CD4-positive, alpha-beta memory T cell (primary cell): ENCODE measurements at regions not wholly inside any gene's neighbourhood (a gene's known extent, or its start where the extent isn't known, plus 50 kb on each side); places are given as distances from the start of the nearest gene placed in this dataset.

Experiments used
- CTCF ChIA-PET: fragments of 350-600 bp; sonication (Branson Sonifier 250); formaldehyde crosslinking; loops from one replicate; lab custom pipeline; 2021; ENCODE audit warnings: inconsistent platforms; ENCODE audit not compliant: partially characterized antibody; lab: Charles Lee
- POLR2A ChIA-PET: fragments of 350-600 bp; sonication (Branson Sonifier 250); formaldehyde crosslinking; loops from one replicate; lab custom pipeline; 2021; ENCODE audit not compliant: partially characterized antibody; lab: Charles Lee
- DNase-seq, 5 donors: peaks; one replicate each; pipeline versions ENCODE4 v3.0.0 to v3.0.0-alpha.2; 2020 to 2022; ENCODE audit warnings: mixed read lengths in 1 of 5
- H3K27ac ChIP-seq: one replicate; pipeline ENCODE4 v1.7.0; 2013; ENCODE audit warnings: low read depth, low read length
- H3K27me3 ChIP-seq: 2 replicates; pipeline ENCODE4 v1.7.0; 2013; ENCODE audit warnings: mild to moderate bottlenecking, low read length, moderate library complexity; ENCODE audit not compliant: insufficient read depth
- H3K36me3 ChIP-seq: 2 replicates; pipeline ENCODE4 v1.7.0; 2013; ENCODE audit warnings: mild to moderate bottlenecking, low read length, moderate library complexity; ENCODE audit not compliant: insufficient read depth
- H3K4me1 ChIP-seq: 2 replicates; pipeline ENCODE4 v1.7.0; 2013; ENCODE audit warnings: mild to moderate bottlenecking, low read length, moderate library complexity; ENCODE audit not compliant: insufficient read depth
- H3K4me3 ChIP-seq, 2 donors: one replicate each; pipeline ENCODE4 v1.7.0; 2013; ENCODE audit warnings: low read length in 2 of 2, mild to moderate bottlenecking in 1 of 2
- H3K9me3 ChIP-seq, 2 donors: one replicate each; pipeline ENCODE4 v1.7.0; 2013; ENCODE audit warnings: low read length in 2 of 2, control low read depth in 1 of 2; ENCODE audit not compliant: control insufficient read depth in 1 of 2
- H3K27ac Mint-ChIP-seq, 7 donors: one replicate each; pipeline ENCODE4 v1.8.0; 2020 to 2021; ENCODE audit warnings: mixed read lengths in 7 of 7, mild to moderate bottlenecking in 6 of 7, inconsistent platforms in 3 of 7, moderate library complexity in 3 of 7
- H3K27me3 Mint-ChIP-seq, 2 donors: one replicate each; pipeline ENCODE4 v1.8.0; 2020 to 2021; ENCODE audit warnings: mixed read lengths in 2 of 2
- H3K36me3 Mint-ChIP-seq, 2 donors: one replicate each; pipeline ENCODE4 v1.8.0; 2020 to 2021; ENCODE audit warnings: mixed read lengths in 2 of 2, inconsistent platforms in 1 of 2, mild to moderate bottlenecking in 1 of 2
- H3K4me1 Mint-ChIP-seq, 4 donors: one replicate each; pipeline ENCODE4 v1.8.0; 2020 to 2021; ENCODE audit warnings: mixed read lengths in 4 of 4, mild to moderate bottlenecking in 1 of 4
- H3K4me3 Mint-ChIP-seq, 8 donors: one replicate each; pipeline ENCODE4 v1.8.0; 2020 to 2021; ENCODE audit warnings: mixed read lengths in 8 of 8, mild to moderate bottlenecking in 7 of 8, moderate library complexity in 6 of 8, inconsistent platforms in 3 of 8
- H3K9me3 Mint-ChIP-seq, 8 donors: one replicate each; pipeline ENCODE4 v1.8.0; 2020 to 2021; ENCODE audit warnings: mixed read lengths in 8 of 8, mild to moderate bottlenecking in 5 of 8, inconsistent platforms in 3 of 8, moderate library complexity in 1 of 8
- intact Hi-C: fragments of 100-400 bp; cut with micrococcal nuclease; formaldehyde crosslinking; loops from one replicate; pipeline ENCODE4 v1.15.1; 2023

DNA sequence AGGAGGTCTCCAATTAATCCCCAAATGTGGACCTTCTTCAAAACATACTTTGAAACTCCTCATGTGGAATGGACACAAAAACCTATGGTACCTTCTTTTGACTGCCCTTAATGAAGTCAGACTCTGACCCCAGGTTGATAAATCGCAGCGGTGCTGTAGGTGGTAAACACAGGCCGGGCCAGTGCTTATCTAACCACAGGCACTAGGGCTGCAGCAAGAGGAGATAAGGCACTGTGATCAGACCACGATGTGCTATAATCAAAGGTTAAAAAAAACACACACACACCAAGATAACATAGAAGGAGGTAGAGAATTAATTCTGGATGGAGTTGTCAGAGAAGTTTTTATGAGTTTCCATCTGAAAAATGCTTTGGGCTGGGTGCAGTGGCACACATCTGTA is 52.3 kb upstream of the SIPA1L2 start:
- CTCF ChIA-PET, result no interaction called here
- no peak overlapping the region for H3K4me3 Mint-ChIP-seq
- POLR2A ChIA-PET, result no interaction called here
- intact Hi-C loops, result no loop called here
- DNase-seq, result no peak
- no peaks in the 10 kb centered on the region for H3K9me3 Mint-ChIP-seq
- Histone ChIP-seq H3K27ac (no peak overlapping the region), H3K36me3 (no peaks in the 10 kb centered on the region), H3K4me1 (no peaks in the 10 kb centered on the region), H3K9me3 (no peaks in the 10 kb centered on the region), H3K27me3 (no peaks in the 10 kb centered on the region), H3K4me3 (no peak overlapping the region)
- no peak overlapping the region for H3K27ac Mint-ChIP-seq
- H3K36me3 Mint-ChIP-seq, result no peaks in the 10 kb centered on the region
- H3K4me1 Mint-ChIP-seq, result no peaks in the 10 kb centered on the region
- H3K27me3 Mint-ChIP-seq, result peaks cover 0 to 2% of the 10 kb centered on the region in 2 donors

DNA sequence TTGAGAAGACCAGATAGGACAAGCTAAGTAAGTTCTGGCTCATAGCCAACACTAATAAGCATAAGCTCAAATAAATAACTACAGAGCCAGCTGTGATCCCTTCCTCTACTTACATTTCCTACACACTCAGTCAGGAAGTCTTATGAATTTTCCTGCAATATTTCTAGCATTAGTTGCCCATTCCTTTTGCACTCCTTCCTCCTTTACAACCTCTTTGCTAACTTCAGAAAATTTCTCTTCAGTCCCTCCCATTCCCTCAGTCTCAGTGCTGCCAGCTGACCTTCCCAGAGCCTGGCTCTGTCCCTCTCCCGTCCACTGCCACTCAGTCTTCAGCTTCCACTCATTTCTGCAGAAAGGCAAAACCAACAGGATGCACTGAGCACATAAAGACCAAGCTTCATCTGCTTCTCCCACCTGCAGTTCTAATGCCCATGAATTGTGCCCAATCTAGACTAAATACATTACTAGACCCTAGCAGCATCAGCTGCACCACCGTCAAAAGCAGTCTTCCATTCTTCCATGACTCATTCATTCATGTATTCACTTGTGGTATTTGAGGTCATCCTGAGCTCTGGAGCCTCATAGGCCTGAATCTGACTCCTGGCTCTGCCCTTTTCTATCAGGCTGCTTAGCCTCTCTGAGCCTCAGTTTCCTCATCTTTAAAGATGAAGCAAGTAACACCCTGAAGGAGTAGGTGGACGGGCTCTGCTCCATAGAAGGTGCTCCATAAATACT is 54.6 kb upstream of the SIPA1L2 start:
- intact Hi-C loops, result no loop called here
- DNase-seq, result no peak
- Mint-ChIP-seq H3K36me3 (no peaks in the 10 kb centered on the region), H3K9me3 (peaks cover 0 to 4% (median 0%) of the 10 kb centered on the region in 8 donors), H3K4me3 (no peak overlapping the region), H3K27ac (peak overlapping the region in 1 of 7 donors; percentile 34), H3K4me1 (no peaks in the 10 kb centered on the region), H3K27me3 (peaks cover 0 to 2% of the 10 kb centered on the region in 2 donors)
- no peaks in the 10 kb centered on the region for H3K36me3 ChIP-seq
- H3K27ac ChIP-seq, result no peak overlapping the region
- POLR2A ChIA-PET, result no interaction called here
- H3K4me3 ChIP-seq, result no peak overlapping the region
- CTCF ChIA-PET, result no interaction called here
- H3K9me3 ChIP-seq, result no peaks in the 10 kb centered on the region
- no peaks in the 10 kb centered on the region for H3K4me1 ChIP-seq
- H3K27me3 ChIP-seq, result no peaks in the 10 kb centered on the region

DNA sequence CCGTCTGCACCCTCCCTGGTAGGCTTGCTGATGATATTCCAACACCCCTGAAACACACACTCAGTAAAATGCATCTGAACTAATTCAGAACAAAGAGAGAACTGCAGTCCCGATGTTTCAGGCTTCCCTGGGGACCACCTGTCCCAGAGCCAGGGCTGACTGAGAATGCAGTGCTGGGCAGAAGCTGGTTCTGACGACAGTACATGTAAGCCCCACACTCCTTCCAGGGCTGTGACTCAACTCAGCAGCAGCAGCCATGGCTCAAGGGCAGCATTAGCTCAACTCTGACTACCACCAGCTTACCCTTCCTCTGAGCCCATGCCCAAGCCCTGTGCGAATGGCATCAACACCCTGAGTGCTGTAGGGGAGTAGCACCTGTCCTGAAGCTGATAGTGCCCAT is 56.4 kb upstream of the SIPA1L2 start:
- intact Hi-C loops, result no loop called here
- CTCF ChIA-PET, result no interaction called here
- no peak overlapping the region for H3K4me3 Mint-ChIP-seq
- no peak for DNase-seq
- peaks cover 0 to 4% (median 0%) of the 10 kb centered on the region in 8 donors for H3K9me3 Mint-ChIP-seq
- H3K4me3 ChIP-seq, result no peak overlapping the region
- H3K9me3 ChIP-seq, result no peaks in the 10 kb centered on the region
- no peaks in the 10 kb centered on the region for H3K36me3 Mint-ChIP-seq
- H3K27me3 Mint-ChIP-seq, result peaks cover 2 to 6% of the 10 kb centered on the region in 2 donors
- POLR2A ChIA-PET, result no interaction called here
- H3K27me3 ChIP-seq, result no peaks in the 10 kb centered on the region
- H3K27ac Mint-ChIP-seq, result peak overlapping the region in 1 of 7 donors; percentile 50
- no peak overlapping the region for H3K27ac ChIP-seq
- no peaks in the 10 kb centered on the region for H3K36me3 ChIP-seq
- H3K4me1 Mint-ChIP-seq, result no peaks in the 10 kb centered on the region
- H3K4me1 ChIP-seq, result no peaks in the 10 kb centered on the region

GRCh38 chr1:232687304-232687703 is 57.4 kb upstream of the SIPA1L2 start:
- Histone ChIP-seq H3K27ac (no peak overlapping the region), H3K36me3 (no peaks in the 10 kb centered on the region), H3K4me1 (no peaks in the 10 kb centered on the region), H3K4me3 (no peak overlapping the region), H3K27me3 (no peaks in the 10 kb centered on the region), H3K9me3 (no peaks in the 10 kb centered on the region)
- DNase-seq, result no peak
- Mint-ChIP-seq H3K4me3 (no peak overlapping the region), H3K36me3 (no peaks in the 10 kb centered on the region), H3K9me3 (peaks cover 0 to 4% (median 0%) of the 10 kb centered on the region in 8 donors), H3K4me1 (no peaks in the 10 kb centered on the region), H3K27me3 (peaks cover 6 to 12% of the 10 kb centered on the region in 2 donors), H3K27ac (no peak overlapping the region)
- POLR2A ChIA-PET, result no interaction called here
- intact Hi-C loops, result no loop called here
- CTCF ChIA-PET, result no interaction called here

GRCh38 chr1:232687728-232688127 is 57.8 kb upstream of the SIPA1L2 start:
- peaks cover 7 to 16% of the 10 kb centered on the region in 2 donors for H3K27me3 Mint-ChIP-seq
- no peaks in the 10 kb centered on the region for H3K36me3 ChIP-seq
- H3K4me1 ChIP-seq, result no peaks in the 10 kb centered on the region
- no peak overlapping the region for H3K4me3 Mint-ChIP-seq
- no peaks in the 10 kb centered on the region for H3K9me3 ChIP-seq
- no peak overlapping the region for H3K4me3 ChIP-seq
- H3K9me3 Mint-ChIP-seq, result peaks cover 0 to 7% (median 0%) of the 10 kb centered on the region in 8 donors
- CTCF ChIA-PET, result no interaction called here
- H3K27me3 ChIP-seq, result no peaks in the 10 kb centered on the region
- H3K4me1 Mint-ChIP-seq, result no peaks in the 10 kb centered on the region
- POLR2A ChIA-PET, result no interaction called here
- intact Hi-C loops, result no loop called here
- H3K27ac ChIP-seq, result no peak overlapping the region
- H3K27ac Mint-ChIP-seq, result no peak overlapping the region
- no peak for DNase-seq
- no peaks in the 10 kb centered on the region for H3K36me3 Mint-ChIP-seq

DNA sequence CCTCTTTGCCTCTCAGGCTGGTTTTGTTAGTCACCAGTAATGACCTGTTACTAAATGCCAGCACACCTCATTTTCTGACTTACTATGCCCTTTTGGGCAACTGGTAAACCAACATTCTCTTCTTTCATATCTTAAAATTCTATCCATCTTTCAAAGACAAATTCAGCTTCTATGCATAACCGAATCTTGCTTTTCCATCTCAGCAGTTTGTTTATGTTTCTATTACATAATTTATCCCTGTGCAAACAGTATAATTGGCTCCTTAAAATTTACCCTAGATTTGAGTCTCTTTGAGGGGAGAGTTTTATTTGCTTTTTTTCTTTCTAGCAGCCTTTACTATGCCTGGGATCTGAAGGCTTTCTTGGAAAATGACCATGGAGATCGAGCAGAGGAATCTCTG is 58.5 kb upstream of the SIPA1L2 start:
- ChIA-PET CTCF (no interaction called here), POLR2A (no interaction called here)
- H3K4me3 ChIP-seq, result no peak overlapping the region
- H3K27ac ChIP-seq, result no peak overlapping the region
- Mint-ChIP-seq H3K4me3 (no peak overlapping the region), H3K9me3 (peaks cover 0 to 8% (median 0%) of the 10 kb centered on the region in 8 donors), H3K27me3 (peaks cover 7 to 20% of the 10 kb centered on the region in 2 donors), H3K27ac (no peak overlapping the region), H3K4me1 (no peaks in the 10 kb centered on the region), H3K36me3 (no peaks in the 10 kb centered on the region)
- intact Hi-C loops, result no loop called here
- no peak for DNase-seq
- H3K4me1 ChIP-seq, result no peaks in the 10 kb centered on the region
- H3K27me3 ChIP-seq, result no peaks in the 10 kb centered on the region
- H3K36me3 ChIP-seq, result no peaks in the 10 kb centered on the region
- no peaks in the 10 kb centered on the region for H3K9me3 ChIP-seq

DNA sequence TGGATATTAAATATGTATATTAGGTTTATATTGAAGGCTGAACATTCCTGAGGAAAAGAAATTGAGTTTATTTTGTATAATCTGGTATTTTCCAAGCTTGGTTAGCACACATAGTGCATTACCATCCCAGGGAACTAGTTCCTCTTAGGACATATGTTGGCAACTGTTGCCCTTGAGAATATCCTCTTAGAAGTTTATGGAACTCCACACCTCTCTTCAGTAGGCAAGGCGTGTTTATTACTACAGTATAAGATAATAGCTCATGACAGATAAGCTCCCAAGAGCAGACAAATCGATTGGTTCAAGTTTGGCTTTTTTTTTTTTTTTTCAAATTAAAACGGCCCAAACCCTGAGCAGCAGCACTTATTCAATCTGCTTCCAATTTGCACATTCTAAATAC is 59.8 kb upstream of the SIPA1L2 start:
- intact Hi-C loops, result no loop called here
- CTCF ChIA-PET, result no interaction called here
- H3K9me3 Mint-ChIP-seq, result peaks cover 0 to 8% (median 0%) of the 10 kb centered on the region in 8 donors

More for the DNA sequence above, 59.8 kb upstream of the SIPA1L2 start:
- H3K36me3 ChIP-seq, result no peaks in the 10 kb centered on the region
- H3K36me3 Mint-ChIP-seq, result no peaks in the 10 kb centered on the region
- H3K4me3 Mint-ChIP-seq, result no peak overlapping the region
- no peak overlapping the region for H3K27ac Mint-ChIP-seq
- H3K4me3 ChIP-seq, result no peak overlapping the region
- H3K9me3 ChIP-seq, result no peaks in the 10 kb centered on the region
- no peaks in the 10 kb centered on the region for H3K4me1 Mint-ChIP-seq
- no peak overlapping the region for H3K27ac ChIP-seq
- peaks cover 7 to 21% of the 10 kb centered on the region in 2 donors for H3K27me3 Mint-ChIP-seq
- POLR2A ChIA-PET, result no interaction called here
- H3K27me3 ChIP-seq, result no peaks in the 10 kb centered on the region
- DNase-seq, result no peak
- no peaks in the 10 kb centered on the region for H3K4me1 ChIP-seq
